HG03280 (cell line): ENCODE measurements at regions not wholly inside any gene's neighbourhood (a gene's known extent, or its start where the extent isn't known, plus 50 kb on each side); places are given as distances from the start of the nearest gene placed in this dataset.
"Not testable (repeated sequence)": the region's sequence is repeated elsewhere in the genome, so short reads cannot be mapped to it uniquely, and the experiment has no call there.

ENCODE experiments used
- ATAC-seq: cut with Tn5 transposase; IDR thresholded peaks from one replicate; pipeline ENCODE4 v1.9.1; 2021; ENCODE audit warnings: mild to moderate bottlenecking, moderate library complexity; ENCODE audit not compliant: unreplicated experiment

DNA sequence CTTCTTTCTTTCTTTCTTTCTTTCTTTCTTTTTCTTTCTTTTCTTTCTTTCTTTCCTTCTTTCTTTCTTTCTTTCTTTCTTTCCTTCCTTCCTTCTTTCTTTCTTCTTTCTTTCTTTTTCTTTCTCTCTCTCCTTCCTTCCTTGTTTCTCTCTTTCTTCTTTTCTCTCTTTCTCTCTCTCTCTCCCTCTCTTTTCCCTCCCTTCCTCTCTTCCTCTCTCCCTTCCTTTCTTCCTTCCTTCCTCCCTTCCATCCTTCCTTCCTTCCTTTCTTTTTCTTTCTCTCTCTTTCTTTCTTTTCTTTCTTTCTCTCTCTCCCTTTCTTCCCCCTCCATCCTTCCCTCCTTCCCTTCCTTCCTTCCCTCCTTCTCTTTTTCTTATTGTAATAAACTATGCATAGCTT lies 105.5 kb downstream of the ZBTB18 start:
- ATAC-seq: not testable (repeated sequence)

DNA sequence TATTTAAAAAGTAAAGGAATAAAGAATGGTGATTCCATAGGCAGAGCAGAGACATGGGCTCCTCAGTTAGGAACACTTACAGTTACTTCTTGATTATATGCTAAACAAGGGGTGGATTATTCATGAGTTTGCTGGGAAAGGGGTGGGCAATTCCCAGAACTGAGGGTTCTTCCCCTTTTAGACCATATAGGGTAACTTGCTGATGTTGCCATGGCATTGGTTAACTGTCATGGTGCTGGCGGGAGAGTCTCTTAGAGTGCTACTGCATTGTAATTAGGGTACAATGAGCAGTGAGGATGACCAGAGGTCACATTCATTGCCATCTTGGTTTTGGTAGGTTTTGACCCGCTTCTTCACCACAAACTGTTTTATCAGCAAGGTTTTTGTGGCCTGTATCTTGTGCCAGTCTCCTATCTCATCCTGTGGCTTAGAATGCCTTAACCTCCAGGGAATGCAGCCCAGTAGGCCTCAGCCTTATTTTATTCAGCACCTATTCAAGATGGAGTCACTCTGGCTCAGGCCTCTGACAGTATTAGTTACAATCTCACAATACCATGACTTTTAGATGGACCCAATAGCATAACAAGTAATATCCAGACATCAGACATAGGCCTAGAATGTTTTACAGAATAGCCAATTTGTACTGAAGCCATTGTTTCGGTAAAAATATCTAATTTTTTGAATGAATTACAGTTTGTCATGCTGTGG lies 106.8 kb downstream of the ZBTB18 start:
- ATAC-seq: no peak

DNA sequence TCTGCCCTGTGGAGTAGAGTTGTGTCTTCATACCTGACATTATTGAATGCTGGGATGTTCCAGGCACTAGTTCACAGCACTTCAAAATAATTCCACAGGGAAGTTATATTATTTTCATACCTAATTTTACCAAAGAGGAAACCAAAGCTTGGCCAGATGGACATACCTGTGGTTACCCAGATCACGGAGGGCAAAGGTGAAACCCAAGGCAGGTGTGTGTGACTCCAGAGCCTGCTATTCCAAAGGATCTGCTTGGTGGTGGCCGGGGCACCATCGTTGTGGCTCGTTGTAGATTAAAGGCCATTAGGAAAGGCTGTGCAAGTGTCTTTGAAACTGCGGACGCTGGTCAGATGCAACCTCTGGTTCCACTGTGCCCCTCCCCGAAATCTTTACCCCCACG lies 108.6 kb downstream of the ZBTB18 start:
- no peak for ATAC-seq

DNA sequence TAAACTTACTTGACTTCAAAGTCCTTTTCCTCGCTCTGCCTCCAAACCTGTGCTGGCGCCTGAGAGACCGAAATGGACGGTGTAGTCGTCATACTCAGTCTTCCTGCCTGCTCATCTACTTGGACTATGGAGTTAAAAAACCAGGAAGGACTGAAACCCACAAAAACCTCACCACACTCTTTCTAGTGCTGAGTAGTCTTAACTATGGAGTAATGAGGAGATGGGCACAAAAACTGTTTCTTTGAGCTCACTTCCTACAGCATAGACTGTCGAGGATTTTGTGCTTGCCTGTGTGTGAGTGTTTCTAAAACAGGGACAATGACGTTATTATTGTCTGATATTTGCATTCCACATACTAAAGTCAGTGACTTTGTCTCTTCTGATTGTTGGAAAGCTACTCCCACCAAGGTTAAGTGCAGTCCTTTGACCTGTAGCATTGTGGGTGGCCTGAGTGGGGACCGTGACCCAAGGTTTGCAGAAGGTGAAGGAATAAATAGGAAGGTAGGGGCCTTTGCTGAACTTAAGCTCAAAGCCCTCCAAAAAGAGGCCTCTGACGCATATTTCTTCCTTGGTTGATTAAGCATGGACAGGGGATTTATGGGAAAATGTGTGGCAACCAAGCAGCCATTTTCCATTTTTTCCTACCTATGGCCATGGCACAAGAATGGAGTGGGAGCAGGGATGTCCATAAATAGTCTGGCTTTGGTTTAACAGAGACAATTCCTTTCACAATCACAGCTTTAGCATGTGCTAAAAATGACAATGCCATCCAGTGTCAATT lies 109.6 kb downstream of the ZBTB18 start:
- no peak for ATAC-seq

GRCh38 chr1:244161236-244161510 lies 110.1 kb downstream of the ZBTB18 start:
- ATAC-seq: no peak

DNA sequence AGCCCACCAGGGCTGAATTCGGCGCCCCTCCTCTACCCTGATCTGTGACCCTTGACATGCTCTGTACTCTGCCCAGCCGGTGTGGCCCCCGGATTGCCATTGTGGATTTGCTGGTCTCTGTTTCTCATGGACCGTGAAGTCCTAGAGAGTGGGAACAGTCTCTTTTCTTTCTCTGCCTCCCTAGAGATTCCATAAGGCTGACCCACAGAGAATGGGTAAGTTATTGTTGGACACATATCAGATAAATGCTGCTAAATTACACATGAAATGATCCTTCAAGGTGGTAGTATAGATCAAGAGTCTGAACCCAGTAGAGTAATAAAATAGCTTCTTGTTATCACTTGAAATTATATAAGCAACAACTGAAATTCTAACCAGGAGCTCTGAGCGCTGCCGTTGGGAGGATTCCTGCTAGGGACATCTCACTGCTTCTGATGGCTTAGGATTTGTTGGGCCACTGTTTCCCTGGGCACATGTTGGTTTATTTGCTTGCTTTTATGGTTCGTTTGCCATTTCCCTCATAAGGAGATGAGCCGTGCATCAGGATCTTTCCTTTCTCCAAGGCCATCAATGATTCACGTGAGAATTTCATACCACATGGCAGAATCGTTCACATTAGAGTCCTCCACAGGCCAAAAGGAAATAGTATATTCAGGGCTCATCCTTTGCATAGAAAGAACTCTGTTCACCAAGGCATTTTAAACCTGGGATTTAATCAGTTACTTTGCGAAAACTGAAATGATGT lies 111.9 kb downstream of the ZBTB18 start:
- no peak for ATAC-seq

GRCh38 chr1:244163861-244164510 lies 112.9 kb downstream of the ZBTB18 start:
- ATAC-seq: no peak

DNA sequence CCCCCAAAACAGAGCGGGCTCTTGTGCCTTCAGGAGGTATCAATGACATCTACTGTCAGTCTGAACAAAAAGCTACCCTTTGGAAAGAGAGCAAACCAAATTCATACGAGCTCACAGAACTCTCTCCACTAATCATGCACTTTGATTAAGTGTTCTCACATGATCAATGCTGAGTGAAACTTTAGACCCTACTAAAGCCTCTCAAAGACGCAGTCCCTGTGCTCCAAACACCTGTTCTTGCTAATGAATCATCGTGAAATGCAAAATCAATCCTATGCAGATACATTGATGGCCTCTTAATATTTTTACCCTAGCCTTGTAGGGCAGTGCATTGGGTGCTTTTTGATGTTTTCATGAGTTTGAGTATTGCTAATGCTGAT lies 113.4 kb downstream of the ZBTB18 start:
- ATAC-seq: no peak

DNA sequence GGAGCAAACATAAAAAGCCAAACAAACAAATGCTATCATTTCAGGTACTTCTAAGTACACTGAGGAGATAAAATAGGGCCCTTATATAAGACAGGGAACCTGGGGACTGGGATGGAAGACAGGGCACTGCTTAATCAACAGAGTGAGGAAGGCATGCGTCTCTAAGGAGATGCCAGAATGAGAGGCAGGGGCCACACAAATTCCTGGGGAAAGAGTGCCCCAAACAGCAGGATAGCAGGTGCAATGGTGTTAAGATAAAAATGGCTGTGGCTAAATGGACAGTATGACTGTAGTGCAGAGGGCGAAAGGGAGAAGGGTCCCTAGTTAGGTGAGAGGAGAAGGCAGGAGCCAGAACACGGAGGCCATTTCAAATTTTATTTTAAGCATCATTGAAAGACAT lies 113.9 kb downstream of the ZBTB18 start:
- no peak for ATAC-seq

DNA sequence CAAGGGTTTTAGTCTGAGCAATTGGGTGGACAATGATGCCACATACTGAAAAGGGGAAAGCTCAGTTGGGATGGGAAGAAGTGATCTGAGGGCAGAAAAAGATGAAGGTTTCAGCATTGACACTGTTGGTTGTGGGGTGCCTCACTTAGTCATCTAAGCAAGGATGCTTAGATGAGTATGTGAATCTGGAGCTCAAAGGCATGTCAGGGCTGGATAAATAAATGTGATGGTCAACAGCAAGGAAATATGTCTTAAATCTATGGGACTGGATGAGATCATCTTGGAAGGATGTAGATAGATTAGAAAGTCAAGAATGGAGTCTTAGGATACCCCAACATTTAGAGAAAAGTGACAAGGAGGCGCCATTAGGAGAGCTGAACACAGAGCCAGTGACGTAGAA lies 114.6 kb downstream of the ZBTB18 start:
- no peak for ATAC-seq

- no peak for ATAC-seq
These were observed 120.3 kb downstream of the ZBTB18 start for GRCh38 chr1:244171241-244171985.

DNA sequence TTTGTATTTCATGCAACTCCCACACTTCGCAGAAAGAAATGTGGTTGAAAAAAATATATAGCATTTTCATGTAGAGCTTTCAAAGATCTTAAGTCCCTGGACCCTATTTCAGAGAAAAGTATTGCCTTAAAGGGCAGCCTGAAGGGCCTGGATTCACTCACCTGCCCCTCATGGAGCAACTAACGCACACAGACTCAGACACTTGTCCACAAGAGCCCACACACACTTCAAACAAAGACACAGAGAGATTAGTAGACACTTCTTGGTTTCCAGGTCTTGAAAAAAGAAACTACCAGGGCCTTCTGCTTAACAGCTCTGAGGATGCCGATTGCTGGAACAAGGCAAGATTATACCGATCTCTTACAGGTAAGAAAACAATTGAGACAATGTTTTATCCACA lies 122.2 kb downstream of the ZBTB18 start:
- no peak for ATAC-seq

DNA sequence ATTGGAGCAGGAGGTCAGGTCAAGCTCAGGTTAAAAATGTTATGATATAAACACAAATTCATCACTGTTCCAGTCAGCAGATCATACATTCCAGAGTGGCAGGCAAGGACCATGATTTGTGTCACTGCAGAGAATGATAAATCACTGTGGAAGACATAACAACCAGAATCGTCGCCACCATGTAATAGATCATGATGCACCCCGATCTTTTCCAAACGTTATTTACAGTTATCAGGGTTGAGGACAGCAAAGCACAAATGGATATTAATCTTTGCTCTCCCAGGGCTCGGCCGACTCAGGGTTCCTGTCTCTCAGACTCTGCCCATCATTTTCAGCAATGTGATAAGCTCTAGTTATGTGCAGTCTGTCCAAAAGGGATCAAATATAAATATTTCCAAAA lies 122.7 kb downstream of the ZBTB18 start:
- no peak for ATAC-seq

DNA sequence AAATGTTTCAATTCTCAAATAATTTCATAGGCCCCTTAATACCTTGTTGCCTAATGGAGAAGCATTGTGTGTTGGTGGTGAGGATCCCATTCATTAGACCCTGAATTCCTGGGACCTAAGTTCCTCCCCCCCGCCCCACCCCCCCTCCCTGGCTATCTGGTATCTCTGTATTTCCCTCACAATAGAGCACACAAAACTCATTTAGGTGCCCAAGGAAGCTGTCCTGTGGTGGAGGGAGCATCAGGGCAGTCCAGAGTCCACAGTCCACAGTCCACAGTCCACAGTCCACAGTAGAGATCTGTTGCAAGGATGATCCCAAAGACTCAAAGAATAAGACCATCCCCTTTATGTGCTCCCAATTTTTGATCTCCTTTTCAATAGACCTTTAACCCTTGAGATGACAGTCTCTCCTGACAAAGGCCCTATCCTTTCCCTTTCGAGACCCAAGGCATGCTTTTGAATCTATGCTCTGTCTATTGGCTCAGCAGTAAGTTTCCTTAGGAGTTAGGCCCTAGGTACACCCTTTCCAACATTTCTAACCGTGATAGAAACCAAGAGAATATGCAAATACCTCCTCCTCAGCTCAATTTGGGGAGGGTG lies 123.9 kb downstream of the ZBTB18 start:
- no peak for ATAC-seq

GRCh38 chr1:244176201-244176600 lies 125.1 kb downstream of the ZBTB18 start:
- no peak for ATAC-seq

- ATAC-seq: no peak
These were observed 129.2 kb downstream of the ZBTB18 start for GRCh38 chr1:244180256-244180655.

GRCh38 chr1:244181867-244182266 lies 130.8 kb downstream of the ZBTB18 start:
- no peak for ATAC-seq

DNA sequence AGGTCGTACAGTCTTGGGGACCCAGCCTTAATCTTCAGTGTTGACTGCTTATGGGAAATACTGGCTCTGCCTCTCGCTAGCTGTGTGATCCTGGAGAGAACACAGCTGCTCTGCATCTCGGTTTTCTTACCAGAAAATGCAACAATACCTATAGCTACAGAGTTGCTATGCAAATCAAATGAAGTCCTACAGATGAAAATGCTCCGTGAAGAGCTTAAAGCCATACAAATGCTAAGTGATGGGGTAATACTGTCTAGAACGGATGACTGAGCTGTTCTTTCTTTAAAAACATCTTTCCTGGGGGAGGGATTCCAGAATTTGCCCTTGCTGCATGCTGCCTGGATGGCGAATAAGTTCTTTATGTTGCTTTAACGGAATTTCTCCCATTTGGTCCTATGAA lies 132.0 kb downstream of the ZBTB18 start:
- ATAC-seq: no peak

GRCh38 chr1:244186372-244186771 lies 135.3 kb downstream of the ZBTB18 start:
- ATAC-seq: no peak

DNA sequence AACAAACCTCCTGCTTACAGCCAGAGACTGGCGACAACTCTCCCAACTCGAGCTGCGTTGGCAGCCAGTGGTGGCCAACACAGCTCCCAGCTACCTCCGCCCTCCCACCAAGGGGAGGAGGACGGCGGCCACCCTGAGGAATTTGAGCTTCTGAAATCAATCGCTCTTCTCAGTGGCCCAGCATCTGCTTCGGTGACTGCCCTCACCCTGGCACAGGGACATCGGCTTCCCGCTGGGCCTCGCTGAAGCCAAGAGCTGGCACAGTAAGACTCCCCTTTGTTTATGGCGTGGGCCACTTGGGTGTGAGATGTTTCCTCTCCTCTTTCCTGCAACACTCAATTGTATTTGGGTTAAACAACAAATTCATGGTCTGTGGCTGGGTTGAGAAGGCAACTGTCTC lies 136.2 kb downstream of the ZBTB18 start:
- no peak for ATAC-seq

DNA sequence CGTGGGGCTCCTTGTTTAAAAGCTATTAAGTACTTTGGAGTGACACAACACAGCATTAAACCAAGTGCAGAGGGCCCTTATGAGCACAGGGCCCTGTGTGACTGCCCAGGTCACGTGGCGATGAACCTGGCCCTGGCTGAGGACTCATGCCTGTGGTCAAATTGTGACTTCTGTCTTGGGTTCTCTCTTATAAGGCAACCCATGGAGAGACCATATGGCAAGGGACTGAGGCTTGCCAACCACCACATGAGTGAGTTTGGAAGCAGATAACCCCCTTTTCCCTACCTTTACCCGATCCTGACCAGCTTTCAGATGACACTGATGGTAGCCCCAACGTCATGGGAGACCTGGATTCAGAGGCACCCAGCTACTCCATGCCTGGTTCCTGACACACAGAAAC lies 140.5 kb downstream of the ZBTB18 start:
- ATAC-seq: no peak
